H9 (cell line): ENCODE measurements at regions not wholly inside any gene's neighbourhood (a gene's known extent, or its start where the extent isn't known, plus 50 kb on each side); places are given as distances from the start of the nearest gene placed in this dataset.

Source experiments
- DNase-seq: peaks from one replicate; pipeline ENCODE4 v3.0.0-alpha.2; 2017
- H2AFZ ChIP-seq: one replicate; pipeline ENCODE4 v1.6.1; 2013; ENCODE audit warnings: mild to moderate bottlenecking, low read length, control low read depth, moderate library complexity
- H2AK5ac ChIP-seq: 2 replicates; pipeline ENCODE4 v1.6.1; 2013; ENCODE audit warnings: low read length, control low read depth, mixed read lengths; ENCODE audit not compliant: insufficient read length
- H2BK120ac ChIP-seq: one replicate; pipeline ENCODE4 v1.6.1; 2013; ENCODE audit warnings: low read depth, mild to moderate bottlenecking, low read length, control low read depth, inconsistent platforms; ENCODE audit not compliant: poor library complexity, severe bottlenecking
- H2BK12ac ChIP-seq: 2 replicates; pipeline ENCODE4 v1.6.1; 2013; ENCODE audit warnings: low read length, control low read depth, mixed read lengths, low read depth; ENCODE audit not compliant: insufficient read length
- H2BK15ac ChIP-seq: 2 replicates; pipeline ENCODE4 v1.6.1; 2013; ENCODE audit warnings: low read depth, low read length, control low read depth
- H2BK20ac ChIP-seq: one replicate; pipeline ENCODE4 v1.6.1; 2013; ENCODE audit warnings: low read depth, mild to moderate bottlenecking, low read length, control low read depth, inconsistent platforms; ENCODE audit not compliant: poor library complexity, severe bottlenecking
- H2BK5ac ChIP-seq: 2 replicates; pipeline ENCODE4 v1.6.1; 2013; ENCODE audit warnings: low read length, control low read depth, mixed read lengths; ENCODE audit not compliant: insufficient read length
- H3K14ac ChIP-seq: 2 replicates; pipeline ENCODE4 v1.6.1; 2013; ENCODE audit warnings: low read length, control low read depth; ENCODE audit not compliant: insufficient read depth
- H3K18ac ChIP-seq: 2 replicates; pipeline ENCODE4 v1.6.1; 2013; ENCODE audit warnings: low read depth, mild to moderate bottlenecking, mixed read lengths, low read length, control low read depth; ENCODE audit not compliant: insufficient read length
- H3K23ac ChIP-seq: 2 replicates; pipeline ENCODE4 v1.6.1; 2013; ENCODE audit warnings: low read length, control low read depth, mixed read lengths, low read depth; ENCODE audit not compliant: insufficient read length
- H3K23me2 ChIP-seq: 2 replicates; pipeline ENCODE4 v1.6.1; 2013; ENCODE audit warnings: low read depth, mild to moderate bottlenecking, mixed read lengths, low read length, control low read depth; ENCODE audit not compliant: insufficient read length, poor library complexity, severe bottlenecking
- H3K27ac ChIP-seq: 2 replicates; pipeline ENCODE4 v1.5.1; 2013; ENCODE audit warnings: low read length, control low read depth, mixed read lengths, low read depth; ENCODE audit not compliant: insufficient read length
- H3K27me3 ChIP-seq: 2 replicates; pipeline ENCODE4 v1.6.1; 2013; ENCODE audit warnings: low read length, control low read depth, inconsistent platforms; ENCODE audit not compliant: insufficient read depth
- H3K4ac ChIP-seq: 2 replicates; pipeline ENCODE4 v1.6.1; 2013; ENCODE audit warnings: low read depth, mild to moderate bottlenecking, control low read depth, inconsistent platforms, low read length, moderate library complexity
- H3K4me1 ChIP-seq: 2 replicates; pipeline ENCODE4 v1.6.1; 2013; ENCODE audit warnings: low read length, control low read depth, inconsistent platforms; ENCODE audit not compliant: insufficient read depth
- H3K4me2 ChIP-seq: 2 replicates; pipeline ENCODE4 v1.6.1; 2013; ENCODE audit warnings: low read length, control low read depth, mixed read lengths; ENCODE audit not compliant: insufficient read length, insufficient read depth
- H3K56ac ChIP-seq: 2 replicates; pipeline ENCODE4 v1.6.1; 2013; ENCODE audit warnings: low read depth, mild to moderate bottlenecking, mixed read lengths, low read length, control low read depth; ENCODE audit not compliant: insufficient read length
- H3K79me1 ChIP-seq: 2 replicates; pipeline ENCODE4 v1.6.1; 2013; ENCODE audit warnings: low read depth, mild to moderate bottlenecking, moderate library complexity, low read length, control low read depth, inconsistent platforms; ENCODE audit not compliant: insufficient read depth, poor library complexity, severe bottlenecking
- H3K79me2 ChIP-seq: 2 replicates; pipeline ENCODE4 v1.6.1; 2013; ENCODE audit warnings: low read length, control low read depth, inconsistent platforms; ENCODE audit not compliant: insufficient read depth
- H3K9ac ChIP-seq: 2 replicates; pipeline ENCODE4 v1.6.1; 2013; ENCODE audit warnings: low read length, control low read depth, mixed read lengths; ENCODE audit not compliant: insufficient read length; ENCODE audit errors: extremely low read depth
- H3K9me3 ChIP-seq: one replicate; pipeline ENCODE4 v1.6.1; 2013; ENCODE audit warnings: low read depth, low read length, inconsistent platforms; ENCODE audit not compliant: control insufficient read depth
- H3T11ph ChIP-seq: one replicate; pipeline ENCODE4 v1.6.1; 2013; ENCODE audit warnings: mild to moderate bottlenecking, low read length, control low read depth, inconsistent platforms
- H4K20me1 ChIP-seq: one replicate; pipeline ENCODE4 v1.6.1; 2013; ENCODE audit not compliant: control insufficient read depth, insufficient read length, insufficient read depth
- H4K5ac ChIP-seq: 2 replicates; pipeline ENCODE4 v1.6.1; 2013; ENCODE audit warnings: low read depth, mild to moderate bottlenecking, mixed read lengths, low read length, control low read depth; ENCODE audit not compliant: insufficient read length
- H4K8ac ChIP-seq: replicated peaks from 2 replicates; pipeline ENCODE4 v1.6.1; 2013; ENCODE audit warnings: low read length, control low read depth, mixed read lengths, low read depth; ENCODE audit not compliant: insufficient read length
- H4K91ac ChIP-seq: 2 replicates; pipeline ENCODE4 v1.6.1; 2013; ENCODE audit warnings: low read depth, mild to moderate bottlenecking, moderate library complexity, mixed read lengths, low read length, control low read depth; ENCODE audit not compliant: insufficient read length
- H3K27ac Mint-ChIP-seq, 3 experiments: 2 replicates in 2 of 3; 3 replicates in 1 of 3; pipeline ENCODE4 v1.8.0; 2020 to 2021; ENCODE audit warnings: mixed read lengths in 3 of 3, mild to moderate bottlenecking in 1 of 3, moderate library complexity in 1 of 3
- H3K27me3 Mint-ChIP-seq: 2 replicates; pipeline ENCODE4 v1.8.0; 2021; ENCODE audit warnings: low read depth, mild to moderate bottlenecking, moderate library complexity, mixed read lengths
- H3K36me3 Mint-ChIP-seq, 3 experiments: 2 replicates in 2 of 3; 3 replicates in 1 of 3; pipeline ENCODE4 v1.8.0; 2020 to 2021; ENCODE audit warnings: low read depth in 3 of 3, mixed read lengths in 3 of 3; ENCODE audit not compliant: insufficient read depth in 1 of 3
- H3K4me1 Mint-ChIP-seq, 2 experiments: 2 replicates each; pipeline ENCODE4 v1.8.0; 2020; ENCODE audit warnings: mixed read lengths in 2 of 2
- H3K4me3 Mint-ChIP-seq, 2 experiments: 2 replicates in 1 of 2; 3 replicates in 1 of 2; pipeline ENCODE4 v1.8.0; 2020 to 2021; ENCODE audit warnings: mild to moderate bottlenecking in 2 of 2, mixed read lengths in 2 of 2, moderate library complexity in 1 of 2
- H3K9me3 Mint-ChIP-seq, 2 experiments: 2 replicates in 1 of 2; 3 replicates in 1 of 2; pipeline ENCODE4 v1.8.0; 2020; ENCODE audit warnings: mild to moderate bottlenecking in 2 of 2, mixed read lengths in 2 of 2, moderate library complexity in 1 of 2
- WGBS: extraction: QIAGEN DNeasy Blood & Tissue Kit; methylation state at CpG from one replicate; pipeline ENCODE4 v1.1.7; 2013; ENCODE audit warnings: missing lambda C conversion rate, low lambda C conversion rate, mixed read lengths; ENCODE audit not compliant: insufficient read length; ENCODE audit errors: extremely low coverage; 5-methylcytosine and 5-hydroxymethylcytosine counted together
- TF ChIP-seq, protein P1 (sequence below): fragments of 200-600 bp; sonication (generic); conservative IDR thresholded peaks from 3 replicates; pipeline ENCODE4 v1.8.0; 2021; ENCODE audit warnings: antibody characterized with exemption, mild to moderate bottlenecking

DNA sequence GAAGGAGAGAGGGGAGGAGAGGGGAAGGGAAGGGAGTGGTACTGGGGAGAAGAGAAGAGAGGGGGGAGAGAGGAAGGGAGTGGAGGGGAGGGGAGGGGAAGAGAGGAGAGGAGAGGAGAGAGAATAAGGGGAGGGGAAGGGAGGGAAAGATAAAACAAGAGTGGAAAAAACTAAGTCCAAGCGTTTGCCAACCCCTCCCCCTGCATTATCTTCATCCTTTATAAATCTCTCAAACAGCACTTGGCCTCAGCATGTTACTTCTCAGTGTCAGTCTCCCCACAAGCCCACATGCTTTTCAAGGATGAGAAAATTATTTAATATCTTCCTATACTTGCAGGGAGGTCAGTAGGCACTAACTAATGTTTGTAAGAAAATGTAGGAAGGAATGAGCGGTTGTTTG lies 204.5 kb downstream of the LSM5 start:
- no peak overlapping the region for H3K27ac Mint-ChIP-seq
- no peak overlapping the region for H3K4me2 ChIP-seq
- H4K8ac ChIP-seq = no peak overlapping the region
- TF ChIP-seq, protein P1, sequence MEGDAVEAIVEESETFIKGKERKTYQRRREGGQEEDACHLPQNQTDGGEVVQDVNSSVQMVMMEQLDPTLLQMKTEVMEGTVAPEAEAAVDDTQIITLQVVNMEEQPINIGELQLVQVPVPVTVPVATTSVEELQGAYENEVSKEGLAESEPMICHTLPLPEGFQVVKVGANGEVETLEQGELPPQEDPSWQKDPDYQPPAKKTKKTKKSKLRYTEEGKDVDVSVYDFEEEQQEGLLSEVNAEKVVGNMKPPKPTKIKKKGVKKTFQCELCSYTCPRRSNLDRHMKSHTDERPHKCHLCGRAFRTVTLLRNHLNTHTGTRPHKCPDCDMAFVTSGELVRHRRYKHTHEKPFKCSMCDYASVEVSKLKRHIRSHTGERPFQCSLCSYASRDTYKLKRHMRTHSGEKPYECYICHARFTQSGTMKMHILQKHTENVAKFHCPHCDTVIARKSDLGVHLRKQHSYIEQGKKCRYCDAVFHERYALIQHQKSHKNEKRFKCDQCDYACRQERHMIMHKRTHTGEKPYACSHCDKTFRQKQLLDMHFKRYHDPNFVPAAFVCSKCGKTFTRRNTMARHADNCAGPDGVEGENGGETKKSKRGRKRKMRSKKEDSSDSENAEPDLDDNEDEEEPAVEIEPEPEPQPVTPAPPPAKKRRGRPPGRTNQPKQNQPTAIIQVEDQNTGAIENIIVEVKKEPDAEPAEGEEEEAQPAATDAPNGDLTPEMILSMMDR = no peak
- H3K9ac ChIP-seq = no peak overlapping the region
- H3K4me3 Mint-ChIP-seq = no peak overlapping the region
- H3K4me1 ChIP-seq = no peaks in the 10 kb centered on the region
- no peaks in the 10 kb centered on the region for H3K27me3 ChIP-seq
- H4K20me1 ChIP-seq = no peaks in the 10 kb centered on the region
- H2BK120ac ChIP-seq = no peak overlapping the region
- H2BK5ac ChIP-seq = no peak overlapping the region
- H2AFZ ChIP-seq = no peak overlapping the region
- no peak overlapping the region for H3K56ac ChIP-seq
- no peak for DNase-seq
- H3K23ac ChIP-seq = no peak overlapping the region
- H3K4ac ChIP-seq = no peak overlapping the region
- no CpG with 5 or more reads among the region's 2 CpGs for WGBS
- no peak overlapping the region for H4K91ac ChIP-seq
- no peaks in the 10 kb centered on the region for H3K9me3 Mint-ChIP-seq
- H3K9me3 ChIP-seq = no peaks in the 10 kb centered on the region
- no peak overlapping the region for H3K27ac ChIP-seq
- H4K5ac ChIP-seq = no peak overlapping the region
- no peak overlapping the region for H3K18ac ChIP-seq
- no peaks in the 10 kb centered on the region for H3K79me2 ChIP-seq
- no peak overlapping the region for H3K14ac ChIP-seq
- no peaks in the 10 kb centered on the region for H3K23me2 ChIP-seq
- H2BK20ac ChIP-seq = no peak overlapping the region
- no peak overlapping the region for H2BK12ac ChIP-seq
- H2AK5ac ChIP-seq = no peak overlapping the region
- no peaks in the 10 kb centered on the region for H3K79me1 ChIP-seq
- H3T11ph ChIP-seq = no peak overlapping the region
- peaks cover 17% of the 10 kb centered on the region for H3K27me3 Mint-ChIP-seq
- no peak overlapping the region for H2BK15ac ChIP-seq
- H3K4me1 Mint-ChIP-seq = no peaks in the 10 kb centered on the region
- H3K36me3 Mint-ChIP-seq = no peaks in the 10 kb centered on the region; a peak in 1 of 7 replicates
